HG03060 (cell line): ENCODE measurements at regions not wholly inside any gene's neighbourhood (a gene's known extent, or its start where the extent isn't known, plus 50 kb on each side); places are given as distances from the start of the nearest gene placed in this dataset.
A peak's percentile ranks its signal among the peaks of the same experiment; 100 is the strongest.

ENCODE experiments used
- ATAC-seq: cut with Tn5 transposase; IDR thresholded peaks from one replicate; pipeline ENCODE4 v1.9.1; 2021; ENCODE audit warnings: low read depth, moderate number of reproducible peaks; ENCODE audit not compliant: unreplicated experiment

- no peak for ATAC-seq
Measured at GRCh38 chr5:117494188-117494587, 919.6 kb upstream of the SEMA6A start.

DNA sequence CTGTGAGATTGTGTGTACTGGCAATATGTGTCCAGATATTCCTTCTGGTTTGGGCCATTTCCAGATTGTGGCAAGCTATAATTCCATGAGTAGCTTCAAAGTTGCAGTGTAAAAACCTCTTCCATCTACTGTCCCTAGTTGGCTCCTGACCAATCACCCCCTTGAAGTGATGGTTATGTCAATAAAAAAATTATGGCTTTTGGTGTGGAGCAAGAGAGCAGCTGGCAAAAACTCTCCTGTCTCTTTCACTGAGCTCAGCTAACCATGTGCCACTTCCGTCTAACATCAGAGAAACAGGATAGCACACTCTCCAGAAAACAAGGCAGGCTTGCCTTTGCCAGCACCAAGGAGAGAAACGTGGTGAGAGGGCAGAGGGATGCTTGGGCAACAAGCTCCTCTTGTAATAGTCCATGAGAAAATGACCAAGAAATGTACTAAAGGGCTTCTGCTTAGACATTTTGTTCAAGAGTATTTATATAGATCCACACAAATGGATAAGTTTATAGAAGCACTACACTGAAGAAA lies 914.4 kb upstream of the SEMA6A start:
- ATAC-seq: no peak

- no peak for ATAC-seq
Measured at GRCh38 chr5:117487556-117487955, 912.9 kb upstream of the SEMA6A start.

DNA sequence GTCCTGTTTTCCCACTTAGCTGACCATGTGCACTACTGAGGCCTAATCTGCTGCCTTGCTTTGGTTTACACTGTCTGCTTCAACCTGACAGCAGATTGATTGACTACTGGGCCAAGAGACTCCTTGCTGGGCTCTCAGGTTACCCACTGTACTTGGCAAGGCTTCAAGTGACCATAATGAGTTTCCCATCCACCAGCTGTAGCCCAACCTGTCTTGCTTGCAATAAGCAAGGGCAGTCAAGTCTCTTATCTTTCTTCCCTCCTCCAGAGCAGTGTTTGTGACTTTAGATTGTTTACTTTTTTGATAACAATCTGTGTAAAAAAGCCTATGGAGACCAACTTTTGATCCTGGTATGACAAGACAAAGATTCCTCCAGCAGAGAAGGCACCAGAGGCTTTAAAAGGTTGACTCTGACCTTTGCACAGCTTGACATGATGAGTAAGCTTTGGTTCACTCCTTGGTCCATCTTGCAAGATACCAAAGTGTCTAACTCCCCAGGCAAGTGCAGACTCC lies 912.3 kb upstream of the SEMA6A start:
- ATAC-seq: no peak

DNA sequence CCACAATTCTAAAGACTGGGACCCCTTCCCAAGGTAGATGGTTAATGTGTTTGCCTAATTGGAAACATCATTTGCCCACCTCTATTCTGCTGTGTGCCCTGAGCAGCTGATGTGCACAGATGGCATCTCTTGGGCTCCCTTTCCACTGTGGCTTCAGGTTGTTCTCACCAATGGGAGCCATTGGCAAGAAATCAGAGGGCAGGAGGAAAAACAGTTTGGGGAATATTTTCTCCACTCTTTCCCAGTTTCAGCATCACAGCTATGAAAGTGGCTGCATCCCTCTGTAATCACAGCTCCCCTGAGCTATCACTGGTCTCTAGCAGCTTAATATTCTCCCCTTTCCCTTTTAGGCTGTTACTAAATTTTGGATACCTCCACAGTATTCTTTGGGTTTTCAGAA lies 911.6 kb upstream of the SEMA6A start:
- ATAC-seq: no peak

DNA sequence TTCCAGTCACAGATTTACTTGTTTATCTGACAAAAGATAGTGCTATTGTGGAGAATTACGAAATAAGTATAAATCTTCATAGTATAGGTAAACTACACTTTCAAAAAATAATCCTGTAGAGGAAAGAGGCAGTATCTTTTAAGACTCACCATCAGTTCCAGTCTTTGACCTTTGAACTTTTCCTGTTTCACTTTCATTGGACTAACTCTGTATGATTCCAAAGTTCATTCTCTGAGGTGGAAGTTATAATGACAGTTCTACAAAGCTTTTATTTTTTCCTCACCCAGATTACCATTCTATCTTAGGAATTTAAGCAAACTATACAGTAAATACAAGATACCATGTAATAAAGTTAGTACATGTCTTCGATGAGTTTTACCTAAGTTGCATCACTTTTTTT lies 901.3 kb upstream of the SEMA6A start:
- ATAC-seq: no peak

DNA sequence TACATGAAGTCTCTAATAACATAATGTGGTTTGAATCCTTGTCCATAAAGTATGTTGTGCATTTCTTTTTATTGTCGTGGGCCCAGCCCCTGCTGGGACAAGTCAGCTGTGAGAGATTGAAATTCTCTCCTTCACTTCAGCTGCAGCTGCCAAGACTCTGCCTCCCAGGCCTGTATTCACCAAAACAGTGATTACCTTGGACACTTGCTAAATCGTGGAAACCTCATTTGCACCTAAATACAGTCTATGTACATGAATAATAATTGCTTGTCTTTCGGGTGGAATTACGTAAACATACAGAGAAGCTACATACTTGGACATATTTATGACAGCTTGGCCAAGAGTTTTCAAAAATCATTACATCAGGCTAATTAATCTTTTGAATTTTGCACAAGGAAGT lies 898.5 kb upstream of the SEMA6A start:
- ATAC-seq: no peak

GRCh38 chr5:117463881-117464570 lies 889.4 kb upstream of the SEMA6A start:
- ATAC-seq: no peak

- ATAC-seq: no peak
Measured at GRCh38 chr5:117461966-117462365, 887.3 kb upstream of the SEMA6A start.

- ATAC-seq: no peak
Measured at GRCh38 chr5:117461403-117461802, 886.8 kb upstream of the SEMA6A start.

DNA sequence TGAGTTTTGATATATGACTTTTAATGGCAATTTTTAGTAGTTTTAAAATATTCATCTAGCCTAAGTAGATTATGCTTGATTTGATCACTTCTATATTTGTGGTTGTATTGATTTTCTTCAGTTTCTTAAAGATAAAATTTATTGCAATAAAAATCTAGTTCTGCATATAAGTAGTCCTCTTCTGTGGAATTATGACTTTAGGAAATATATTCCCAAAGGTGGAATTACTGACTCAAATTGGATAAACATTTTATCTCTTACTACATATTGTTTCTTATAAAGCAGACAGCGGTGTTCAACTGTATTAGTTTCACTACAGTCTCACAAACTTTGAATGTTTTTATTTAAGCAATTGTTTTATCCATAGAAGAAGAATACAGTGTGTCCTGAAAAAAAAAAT lies 883.0 kb upstream of the SEMA6A start:
- ATAC-seq: no peak

- ATAC-seq: no peak
Measured at GRCh38 chr5:117456866-117457470, 882.3 kb upstream of the SEMA6A start.

- ATAC-seq: no peak
Measured at GRCh38 chr5:117455236-117456233, 880.9 kb upstream of the SEMA6A start.

GRCh38 chr5:117454716-117455212 lies 880.1 kb upstream of the SEMA6A start:
- ATAC-seq: peak; percentile 88

GRCh38 chr5:117436846-117437245 lies 862.2 kb upstream of the SEMA6A start:
- ATAC-seq: no peak

DNA sequence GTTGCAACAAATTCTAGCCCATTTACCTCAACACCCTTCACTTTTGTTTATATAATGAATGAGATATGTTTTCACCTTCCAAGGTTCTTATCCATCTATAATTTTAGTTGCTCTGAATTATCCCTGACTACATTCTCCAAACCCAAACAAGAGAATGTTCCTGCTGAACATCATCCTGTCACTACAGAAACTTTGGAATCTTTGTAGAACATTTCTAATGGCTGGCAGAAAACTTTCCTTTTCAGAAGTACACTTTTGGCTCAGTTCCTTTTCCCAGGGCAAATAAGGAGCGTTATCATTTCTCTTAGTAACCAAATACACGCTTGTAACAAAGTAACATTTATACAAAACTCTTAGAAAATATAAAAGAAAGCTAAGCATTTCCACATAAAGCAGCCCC lies 860.6 kb upstream of the SEMA6A start:
- ATAC-seq: no peak

DNA sequence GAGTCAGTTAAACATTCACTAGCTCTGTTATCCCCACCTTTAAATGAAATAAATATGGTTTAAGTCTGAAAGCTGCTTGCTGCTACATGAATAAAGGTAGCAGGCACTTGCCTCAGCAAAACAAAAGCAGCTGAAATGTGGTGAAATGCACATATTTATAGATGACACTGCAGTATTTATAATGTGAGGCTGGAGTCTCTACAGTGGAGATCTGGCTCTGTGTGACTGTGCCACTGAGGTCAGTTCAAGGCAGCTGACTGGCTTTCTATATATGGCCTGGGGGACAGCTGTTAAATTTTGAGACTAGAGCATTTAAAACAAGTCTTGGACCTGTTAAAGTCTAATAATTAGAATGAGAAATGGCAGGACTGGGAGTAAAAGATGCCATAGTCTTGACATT lies 859.6 kb upstream of the SEMA6A start:
- ATAC-seq: no peak

- no peak for ATAC-seq
Measured at GRCh38 chr5:117433818-117434217, 859.2 kb upstream of the SEMA6A start.

- ATAC-seq: no peak
Measured at GRCh38 chr5:117431091-117431490, 856.5 kb upstream of the SEMA6A start.

DNA sequence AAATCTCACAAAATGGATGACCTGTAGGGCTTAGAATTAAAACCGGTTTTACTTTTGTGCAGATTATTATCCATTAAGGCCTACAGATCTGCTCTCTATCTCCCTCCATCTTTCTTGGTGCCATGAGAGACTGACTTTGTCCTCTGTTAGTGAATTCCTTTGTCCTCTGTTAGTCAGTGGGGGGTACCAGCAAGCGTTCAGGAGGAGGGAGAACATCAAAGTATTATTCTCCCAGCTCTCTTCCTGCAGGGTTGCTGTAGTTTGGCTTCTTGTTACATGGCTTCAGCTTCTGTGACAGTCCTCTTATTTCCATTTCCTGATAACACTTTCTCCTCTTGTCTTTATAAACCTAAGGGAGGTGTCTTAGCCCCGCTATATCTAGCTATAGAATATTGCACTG lies 850.5 kb upstream of the SEMA6A start:
- no peak for ATAC-seq

DNA sequence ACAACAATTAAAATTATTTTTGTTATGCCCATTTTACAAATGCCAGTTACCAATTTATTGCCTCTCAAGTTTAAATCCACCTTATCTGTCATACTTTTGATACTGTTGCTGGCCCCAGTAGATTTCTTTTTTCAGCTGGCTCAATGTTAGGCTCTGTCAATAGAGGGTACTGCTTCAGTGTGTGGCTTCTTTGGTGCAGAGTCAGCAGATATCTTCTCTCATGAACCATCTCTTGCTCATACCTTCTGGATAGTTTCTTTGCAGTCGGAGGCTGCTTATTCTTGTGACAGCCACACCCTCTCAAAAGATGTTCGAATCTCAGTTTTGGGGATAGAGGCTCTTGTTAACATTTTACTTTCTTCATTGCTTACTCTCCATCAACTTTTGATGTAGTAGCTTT lies 849.9 kb upstream of the SEMA6A start:
- ATAC-seq: no peak
